ENCODE measurements at regions not wholly inside any gene's neighbourhood (a gene's known extent, or its start where the extent isn't known, plus 50 kb on each side); places are given as distances from the start of the nearest gene placed in this dataset.
A peak's percentile ranks its signal among the peaks of the same experiment; 100 is the strongest.

- Mint-ChIP-seq H3K27ac (no peak overlapping the region), H3K4me3 (no peak overlapping the region), H3K27me3 (peaks cover 5 to 47% (median 26%) of the 10 kb centered on the region in 3 donors), H3K36me3 (no peaks in the 10 kb centered on the region), H3K9me3 (peaks cover 0 to 1% (median 0%) of the 10 kb centered on the region in 7 donors), H3K4me1 (no peaks in the 10 kb centered on the region)
- DNase-seq, result no peak
- no peak for ATAC-seq (ENCODE audit: low read depth in 2 of 2)
Measured at GRCh38 chr13:111033172-111034130, 81.7 kb upstream of the ARHGEF7 start.

- ATAC-seq (ENCODE audit: low read depth in 2 of 2), result no peak
Measured at GRCh38 chr13:111031531-111031961, 83.6 kb upstream of the ARHGEF7 start.

GRCh38 chr13:111029957-111030609 lies 85.0 kb upstream of the ARHGEF7 start:
- Mint-ChIP-seq H3K36me3 (no peaks in the 10 kb centered on the region), H3K4me3 (no peak overlapping the region), H3K9me3 (peaks cover 0 to 1% (median 0%) of the 10 kb centered on the region in 7 donors)

More at GRCh38 chr13:111031531-111031961, 83.6 kb upstream of the ARHGEF7 start:
- no peak for DNase-seq
- Mint-ChIP-seq H3K36me3 (no peaks in the 10 kb centered on the region), H3K4me3 (no peak overlapping the region), H3K4me1 (no peaks in the 10 kb centered on the region), H3K9me3 (peaks cover 0 to 1% (median 0%) of the 10 kb centered on the region in 7 donors), H3K27ac (no peak overlapping the region), H3K27me3 (peaks cover 5 to 39% (median 27%) of the 10 kb centered on the region in 3 donors)

GRCh38 chr13:111027458-111028439 lies 87.4 kb upstream of the ARHGEF7 start:
- H3K4me3 Mint-ChIP-seq, result no peak overlapping the region
- no peak for ATAC-seq (ENCODE audit: low read depth in 2 of 2)
- peaks cover 0 to 5% (median 2%) of the 10 kb centered on the region in 7 donors for H3K9me3 Mint-ChIP-seq
- DNase-seq, result no peak
- H3K27ac Mint-ChIP-seq, result peak overlapping the region in 1 of 6 donors; percentile 54
- no peaks in the 10 kb centered on the region for H3K4me1 Mint-ChIP-seq
- peaks cover 13 to 41% (median 25%) of the 10 kb centered on the region in 3 donors for H3K27me3 Mint-ChIP-seq
- peaks cover 0 to under 1% of the 10 kb centered on the region in 2 donors for H3K36me3 Mint-ChIP-seq

More at GRCh38 chr13:111029957-111030609, 85.0 kb upstream of the ARHGEF7 start:
- peaks cover 5 to 39% (median 27%) of the 10 kb centered on the region in 3 donors for H3K27me3 Mint-ChIP-seq
- H3K27ac Mint-ChIP-seq, result no peak overlapping the region
- ATAC-seq (ENCODE audit: low read depth in 2 of 2) (no peak), DNase-seq (no peak)
- H3K4me1 Mint-ChIP-seq, result no peaks in the 10 kb centered on the region

DNA sequence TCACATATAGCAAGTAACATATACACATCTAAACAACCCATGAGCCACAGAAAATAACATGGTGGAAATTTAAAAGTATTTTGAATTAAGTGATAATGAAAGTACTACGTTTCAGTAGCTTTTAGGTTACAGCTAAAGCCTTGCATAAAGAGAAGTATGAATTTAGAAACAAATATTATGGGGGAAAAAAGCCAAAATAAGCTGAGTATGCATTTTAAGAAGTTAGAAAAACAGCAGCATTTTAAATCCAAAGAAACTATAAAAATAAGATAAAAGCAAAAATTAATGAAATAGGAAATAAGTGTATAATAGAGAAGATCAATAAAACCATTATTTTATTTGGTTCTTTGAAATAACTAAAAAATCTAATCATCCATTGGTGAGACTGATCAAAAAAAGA lies 89.8 kb upstream of the ARHGEF7 start:
- no peaks in the 10 kb centered on the region for H3K4me1 Mint-ChIP-seq
- ATAC-seq (ENCODE audit: low read depth in 2 of 2), result no peak
- H3K9me3 Mint-ChIP-seq, result peaks cover 5 to 29% (median 20%) of the 10 kb centered on the region in 7 donors
- DNase-seq, result no peak
- peaks cover 4 to 8% of the 10 kb centered on the region in 2 donors for H3K36me3 Mint-ChIP-seq
- no peak overlapping the region for H3K27ac Mint-ChIP-seq
- no peak overlapping the region for H3K4me3 Mint-ChIP-seq
- peaks cover 12 to 37% (median 31%) of the 10 kb centered on the region in 3 donors for H3K27me3 Mint-ChIP-seq

GRCh38 chr13:111022886-111023285 lies 92.2 kb upstream of the ARHGEF7 start:
- H3K4me3 Mint-ChIP-seq, result no peak overlapping the region
- ATAC-seq (ENCODE audit: low read depth in 2 of 2) (no peak), DNase-seq (no peak)
- H3K4me1 Mint-ChIP-seq, result no peaks in the 10 kb centered on the region
- H3K36me3 Mint-ChIP-seq, result peaks cover 4 to 8% of the 10 kb centered on the region in 2 donors
- no peak overlapping the region for H3K27ac Mint-ChIP-seq
- peaks cover 11 to 20% (median 16%) of the 10 kb centered on the region in 3 donors for H3K27me3 Mint-ChIP-seq
- peaks cover 5 to 32% (median 20%) of the 10 kb centered on the region in 7 donors for H3K9me3 Mint-ChIP-seq

DNA sequence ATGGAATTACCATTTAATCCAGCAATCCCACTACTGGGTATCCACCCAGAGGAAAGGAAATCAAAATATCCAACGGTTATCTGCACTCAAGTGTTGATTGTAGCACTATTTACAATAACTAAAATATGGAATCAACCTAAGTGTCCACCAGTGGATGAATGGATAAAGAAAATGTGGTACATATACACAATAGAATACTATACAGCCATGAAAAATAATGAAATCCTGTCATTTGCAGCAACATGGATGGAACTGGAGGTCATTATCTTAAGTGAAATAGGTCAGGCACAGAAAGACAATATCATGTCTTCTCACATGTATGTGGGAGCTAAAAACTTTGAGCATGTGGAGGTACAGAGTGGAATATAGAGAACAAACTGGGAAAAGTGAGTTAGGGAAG lies 92.9 kb upstream of the ARHGEF7 start:
- Mint-ChIP-seq H3K9me3 (peaks cover 5 to 32% (median 20%) of the 10 kb centered on the region in 7 donors), H3K36me3 (peaks cover 4 to 8% of the 10 kb centered on the region in 2 donors), H3K27ac (no peak overlapping the region), H3K27me3 (peaks cover 12 to 22% (median 15%) of the 10 kb centered on the region in 3 donors), H3K4me3 (no peak overlapping the region), H3K4me1 (no peaks in the 10 kb centered on the region)
- DNase-seq (no peak), ATAC-seq (ENCODE audit: low read depth in 2 of 2) (no peak)

DNA sequence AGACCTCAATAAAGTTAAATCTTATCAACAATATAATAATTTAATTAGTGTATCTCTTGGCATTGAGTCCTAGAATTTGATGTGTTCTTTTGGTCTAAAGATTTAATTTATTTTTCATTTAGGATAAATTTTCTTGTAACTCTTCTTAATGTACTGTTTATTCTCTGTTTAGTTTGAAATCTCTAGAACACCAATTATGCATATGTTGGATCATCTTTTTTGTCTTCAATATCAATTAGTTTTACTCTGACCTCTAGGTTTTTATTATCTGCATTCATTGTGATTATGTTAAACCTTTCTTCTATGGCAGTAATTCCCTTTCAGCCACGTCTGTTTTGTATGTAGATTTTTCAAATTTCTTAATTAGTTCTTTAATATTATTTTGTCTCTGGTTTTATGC lies 93.8 kb upstream of the ARHGEF7 start:
- ATAC-seq (ENCODE audit: low read depth in 2 of 2), result no peak
- H3K4me1 Mint-ChIP-seq, result no peaks in the 10 kb centered on the region
- no peak for DNase-seq

GRCh38 chr13:111020546-111020945 lies 94.6 kb upstream of the ARHGEF7 start:
- no peak for ATAC-seq (ENCODE audit: low read depth in 2 of 2)
- no peak overlapping the region for H3K27ac Mint-ChIP-seq
- peak overlapping the region in 1 of 8 donors; percentile 3 for H3K4me3 Mint-ChIP-seq
- no peak for DNase-seq
- H3K9me3 Mint-ChIP-seq, result peaks cover 5 to 32% (median 20%) of the 10 kb centered on the region in 7 donors
- H3K4me1 Mint-ChIP-seq, result no peaks in the 10 kb centered on the region
- peaks cover 12 to 23% (median 21%) of the 10 kb centered on the region in 3 donors for H3K27me3 Mint-ChIP-seq
- peaks cover 4 to 8% of the 10 kb centered on the region in 2 donors for H3K36me3 Mint-ChIP-seq

More for the DNA sequence above, 93.8 kb upstream of the ARHGEF7 start:
- Mint-ChIP-seq H3K4me3 (no peak overlapping the region), H3K36me3 (peaks cover 4 to 8% of the 10 kb centered on the region in 2 donors), H3K27ac (no peak overlapping the region), H3K9me3 (peaks cover 5 to 32% (median 20%) of the 10 kb centered on the region in 7 donors), H3K27me3 (peaks cover 12 to 23% (median 20%) of the 10 kb centered on the region in 3 donors)

- DNase-seq (no peak), ATAC-seq (ENCODE audit: low read depth in 2 of 2) (no peak)
- Mint-ChIP-seq H3K9me3 (peaks cover 5 to 32% (median 20%) of the 10 kb centered on the region in 7 donors), H3K36me3 (peaks cover 4 to 8% of the 10 kb centered on the region in 2 donors), H3K27ac (no peak overlapping the region), H3K27me3 (peaks cover 12 to 23% (median 21%) of the 10 kb centered on the region in 3 donors), H3K4me1 (no peaks in the 10 kb centered on the region), H3K4me3 (peak overlapping the region in 1 of 8 donors; percentile 9)
Measured at GRCh38 chr13:111020021-111020420, 95.1 kb upstream of the ARHGEF7 start.

DNA sequence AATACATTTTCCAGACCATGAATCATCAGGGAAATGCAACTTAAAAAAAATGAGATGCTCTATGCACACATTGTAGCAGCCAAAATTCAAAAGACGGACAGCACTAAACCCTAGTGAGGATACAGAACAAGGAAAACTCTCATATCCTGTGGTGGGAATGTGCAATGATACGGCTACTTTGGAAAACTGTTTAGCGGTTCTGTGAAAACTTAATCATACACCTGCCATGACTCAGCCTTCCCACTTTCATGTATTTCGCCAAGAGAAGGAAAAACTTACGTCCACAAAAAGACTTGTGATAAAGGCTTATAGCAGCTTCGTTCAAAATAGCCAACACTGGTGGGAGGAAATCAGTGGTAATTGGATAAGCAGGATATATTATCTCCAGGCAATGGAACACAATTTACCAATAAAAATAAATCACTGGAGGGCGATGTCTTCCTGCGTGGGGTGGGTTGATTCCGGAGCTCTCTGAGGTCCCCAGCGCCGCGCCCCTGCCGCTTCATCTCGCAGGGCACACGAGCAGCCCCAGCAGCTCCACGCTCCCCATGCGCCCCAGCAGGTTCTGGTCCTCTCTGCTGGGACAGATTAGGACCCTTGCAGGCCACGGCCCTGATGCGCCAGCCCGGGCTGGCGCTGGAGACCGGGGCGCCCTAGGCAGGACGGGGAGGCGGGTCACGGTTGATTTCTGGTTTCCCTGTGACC lies 97.2 kb upstream of the ARHGEF7 start:
- no peak overlapping the region for H3K27ac Mint-ChIP-seq
- H3K9me3 Mint-ChIP-seq, result peaks cover 5 to 29% (median 18%) of the 10 kb centered on the region in 7 donors
- DNase-seq (no peak), ATAC-seq (ENCODE audit: low read depth in 2 of 2) (no peak)
- no peak overlapping the region for H3K4me3 Mint-ChIP-seq
- peaks cover 10 to 15% (median 14%) of the 10 kb centered on the region in 3 donors for H3K27me3 Mint-ChIP-seq
- peaks cover 4 to 8% of the 10 kb centered on the region in 2 donors for H3K36me3 Mint-ChIP-seq
- no peaks in the 10 kb centered on the region for H3K4me1 Mint-ChIP-seq

DNA sequence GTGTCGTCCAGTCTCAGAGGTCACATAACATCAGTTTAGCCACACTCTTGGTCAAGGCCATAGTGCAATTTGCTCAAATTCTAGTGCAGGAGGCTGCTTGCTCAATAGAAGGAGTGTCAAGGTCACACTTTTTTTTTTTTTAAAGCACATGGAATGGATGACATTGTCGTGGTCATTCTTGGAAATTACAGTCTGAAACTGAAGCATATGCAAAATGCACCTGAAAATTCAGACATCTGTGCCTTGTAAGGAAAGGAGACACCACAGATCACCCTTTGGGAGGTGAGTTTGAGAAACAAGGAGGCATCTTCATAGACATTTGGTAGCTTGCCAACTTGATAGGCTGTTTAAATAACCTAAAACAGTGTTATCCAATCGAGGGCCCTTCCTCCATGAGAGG lies 98.3 kb upstream of the ANKRD10 start:
- no peaks in the 10 kb centered on the region for H3K36me3 Mint-ChIP-seq
- no peak overlapping the region for H3K4me3 Mint-ChIP-seq
- peaks cover 0 to 2% (median 0%) of the 10 kb centered on the region in 7 donors for H3K9me3 Mint-ChIP-seq
- H3K27me3 Mint-ChIP-seq, result peaks cover 28 to 37% (median 33%) of the 10 kb centered on the region in 3 donors
- H3K4me1 Mint-ChIP-seq, result no peaks in the 10 kb centered on the region
- ATAC-seq (ENCODE audit: low read depth in 2 of 2) (no peak), DNase-seq (no peak)
- no peak overlapping the region for H3K27ac Mint-ChIP-seq

Data from naive B cell (primary cell).